ENCODE measurements at regions not wholly inside any gene's neighbourhood (a gene's known extent, or its start where the extent isn't known, plus 50 kb on each side); places are given as distances from the start of the nearest gene placed in this dataset.

DNA sequence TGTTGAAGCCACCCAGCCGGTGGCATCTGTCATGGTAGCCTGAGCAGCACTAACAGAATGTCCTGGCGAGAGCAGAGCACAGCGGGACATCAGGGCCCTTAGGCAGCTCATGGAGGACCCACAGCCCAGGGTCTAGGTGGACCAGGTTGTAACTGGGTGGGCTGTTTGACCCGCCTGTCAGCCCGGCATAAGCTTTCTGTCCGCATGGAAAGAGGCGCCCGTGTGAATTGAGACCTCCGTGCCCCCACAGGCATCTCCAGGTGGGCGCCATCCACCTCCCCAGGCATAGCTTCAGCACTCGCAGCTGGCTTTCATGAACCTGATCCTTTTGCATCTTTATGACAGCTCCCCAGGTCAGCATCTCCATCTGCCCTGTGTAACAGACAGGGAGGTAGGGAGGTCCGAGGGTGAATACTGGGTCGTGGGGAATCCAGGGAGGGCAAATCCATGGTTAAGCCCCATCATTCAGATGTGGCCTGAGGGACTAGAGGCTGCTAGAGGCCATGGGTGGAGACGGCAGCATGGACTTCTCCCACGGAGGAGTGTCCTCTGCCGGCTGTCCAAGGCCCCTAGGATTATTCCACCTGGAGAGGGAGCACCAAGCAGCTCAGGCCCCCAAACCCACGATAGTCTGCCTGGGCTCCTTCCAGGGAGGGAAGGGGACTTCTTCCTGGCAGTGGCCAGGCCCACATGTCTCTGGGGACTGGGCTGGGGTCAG, 371.6 kb upstream of the MKI67 start:
- DNase-seq (ENCODE audit: low read depth), result no peak

DNA sequence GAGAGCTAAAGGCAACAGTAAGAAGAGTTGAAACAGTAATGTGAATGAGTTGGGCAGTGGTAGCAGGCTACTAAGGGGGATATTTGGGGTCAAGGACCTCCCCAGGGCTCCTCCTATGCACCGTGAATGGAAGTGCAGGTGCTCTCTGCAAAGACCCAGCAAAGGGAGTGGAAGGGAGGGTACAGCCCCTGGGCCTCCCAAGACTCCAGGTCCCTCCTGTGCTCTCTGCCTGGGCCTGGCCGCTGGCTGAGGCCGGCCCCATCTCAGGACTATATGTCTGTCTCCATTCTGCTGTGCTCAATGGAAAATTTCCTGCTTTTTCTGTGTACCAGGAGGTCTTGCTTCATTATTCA, 372.1 kb upstream of the MKI67 start:
- DNase-seq (ENCODE audit: low read depth), result no peak

DNA sequence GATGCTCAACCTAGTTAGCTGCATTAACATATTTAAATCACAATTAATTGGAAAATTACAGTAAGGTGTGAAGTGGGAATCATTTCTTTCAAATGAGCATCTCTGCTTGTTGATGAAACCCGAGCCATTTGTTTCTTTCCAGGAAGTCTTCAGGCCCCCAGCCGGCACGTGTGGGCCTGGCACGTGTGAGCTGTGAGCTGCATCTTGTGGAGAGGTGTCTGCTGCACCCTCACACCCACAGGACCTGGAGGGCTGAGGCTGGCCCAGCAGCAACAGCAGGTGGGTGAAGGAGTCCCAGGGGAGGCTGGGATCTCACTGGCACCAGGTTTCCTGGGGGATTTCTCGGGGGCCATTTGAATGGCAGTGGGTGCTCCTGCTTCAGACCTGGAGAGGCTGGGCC, 372.5 kb upstream of the MKI67 start:
- no peak for DNase-seq (ENCODE audit: low read depth)

DNA sequence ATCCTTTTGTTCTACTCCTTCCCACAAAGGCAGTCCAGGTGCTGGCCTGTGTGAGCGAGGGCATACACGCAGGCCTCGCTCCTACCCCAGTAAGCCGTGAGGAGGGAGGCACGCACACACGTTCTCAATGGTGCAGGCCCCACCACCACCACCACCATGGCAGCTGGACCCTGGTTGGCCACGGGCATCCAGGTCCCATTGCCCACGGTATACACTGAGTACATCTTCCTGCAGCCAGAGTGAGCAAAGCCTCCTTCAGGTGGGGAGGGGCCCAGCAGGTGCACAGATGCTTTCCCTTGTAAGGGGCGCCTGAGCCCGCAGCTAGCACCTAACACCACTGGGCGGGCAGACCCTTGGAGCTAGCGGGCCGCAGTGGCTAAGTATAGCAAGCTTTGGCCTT, 373.3 kb upstream of the MKI67 start:
- DNase-seq (ENCODE audit: low read depth), result no peak

DNA sequence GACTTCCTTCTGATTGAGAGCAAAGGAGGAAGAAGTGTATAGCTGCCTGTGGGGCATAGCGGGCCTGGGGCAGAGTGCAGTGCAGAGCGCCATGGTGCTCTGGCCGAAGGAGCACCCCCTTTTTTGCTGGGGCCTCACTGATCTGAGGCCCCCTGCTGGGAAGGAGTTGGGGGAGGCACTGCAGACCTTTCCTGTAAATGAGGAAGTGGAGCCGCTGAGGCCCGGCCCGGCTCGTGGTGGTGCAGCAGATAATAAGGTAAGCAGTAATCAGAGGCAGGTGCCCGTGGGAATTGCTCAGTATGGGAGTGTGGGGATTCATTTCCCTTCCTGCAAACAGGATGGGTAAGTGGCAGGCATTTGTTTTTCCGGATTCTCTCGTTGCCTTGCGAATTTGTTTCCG, 373.7 kb upstream of the MKI67 start:
- DNase-seq (ENCODE audit: low read depth), result no peak

DNA sequence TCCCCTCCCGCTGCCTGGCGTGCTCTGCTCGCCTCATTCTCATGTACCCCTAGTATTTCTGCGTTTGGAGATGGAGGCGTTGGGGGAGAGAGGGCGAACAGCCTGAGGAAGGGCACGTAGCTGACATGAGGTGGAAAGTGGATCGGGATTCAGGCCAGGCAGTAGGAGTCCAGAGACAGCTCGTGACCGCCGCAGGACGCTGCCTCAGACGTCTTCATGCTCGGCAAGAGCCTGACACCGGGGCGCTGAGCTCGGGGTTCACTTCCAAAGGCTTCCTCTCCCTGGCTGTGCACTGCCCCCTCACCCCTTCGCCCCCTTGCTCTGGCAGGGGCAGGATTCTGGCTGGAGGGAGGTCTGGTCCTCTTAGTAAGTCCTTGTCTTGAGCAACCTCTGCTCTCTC, 374.4 kb upstream of the MKI67 start:
- DNase-seq (ENCODE audit: low read depth), result no peak

DNA sequence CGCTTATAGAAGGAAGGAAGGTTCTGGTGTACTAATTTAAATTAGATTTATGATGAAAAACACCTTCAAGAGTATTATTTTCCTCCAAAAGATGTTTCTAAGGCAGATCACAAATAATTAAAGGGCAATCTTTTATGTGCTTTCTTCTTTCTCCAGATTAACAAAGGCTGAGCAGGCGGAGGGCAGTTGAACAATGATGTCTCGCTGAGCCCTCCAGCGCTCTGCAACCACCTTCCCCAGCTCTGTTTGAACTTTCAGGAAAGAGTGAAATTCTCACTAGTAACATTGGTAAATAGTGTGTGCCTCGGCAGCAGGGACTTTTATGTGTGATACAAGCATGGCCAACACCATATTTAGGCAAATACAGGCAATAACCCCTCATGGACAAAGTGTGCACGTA, 379.1 kb upstream of the MKI67 start:
- no peak for DNase-seq (ENCODE audit: low read depth)

DNA sequence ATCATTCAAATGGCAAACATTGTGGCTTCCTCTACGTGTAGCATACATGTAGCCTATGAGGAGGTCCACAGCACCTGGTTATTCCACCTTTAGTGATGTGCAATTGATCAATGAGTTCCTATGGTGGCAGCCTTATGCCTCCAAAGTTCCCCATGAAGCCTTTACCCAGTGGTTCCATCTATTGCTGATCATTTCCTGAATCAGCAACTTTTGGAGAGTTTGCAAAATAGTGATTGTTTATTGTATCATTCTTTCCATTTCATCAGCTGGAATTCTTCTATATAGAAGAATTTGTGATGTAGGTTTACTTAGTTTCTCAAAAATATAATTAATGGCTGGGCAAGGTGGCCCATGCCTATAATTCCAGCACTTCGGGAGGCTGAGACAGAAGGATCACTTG, 380.2 kb upstream of the MKI67 start:
- DNase-seq (ENCODE audit: low read depth), result no peak

DNA sequence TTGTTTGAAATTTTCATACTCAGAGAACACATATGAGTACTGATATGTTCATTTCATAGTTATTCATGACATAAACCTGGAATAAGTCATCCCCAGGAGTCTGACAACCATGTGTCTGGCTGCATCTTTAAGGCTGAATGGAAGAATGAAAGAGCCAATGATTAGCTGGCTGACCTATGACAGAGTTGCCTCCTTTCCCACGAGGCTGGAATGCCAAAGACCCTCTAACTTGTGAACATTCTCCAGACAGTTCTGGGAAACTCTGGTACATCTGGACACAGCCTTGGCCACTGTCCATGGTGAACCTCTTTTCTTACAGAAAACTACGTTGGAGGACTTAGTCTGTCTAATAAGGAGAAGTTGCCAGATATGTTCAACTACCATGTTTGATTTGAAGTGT, 380.8 kb upstream of the MKI67 start:
- no peak for DNase-seq (ENCODE audit: low read depth)

DNA sequence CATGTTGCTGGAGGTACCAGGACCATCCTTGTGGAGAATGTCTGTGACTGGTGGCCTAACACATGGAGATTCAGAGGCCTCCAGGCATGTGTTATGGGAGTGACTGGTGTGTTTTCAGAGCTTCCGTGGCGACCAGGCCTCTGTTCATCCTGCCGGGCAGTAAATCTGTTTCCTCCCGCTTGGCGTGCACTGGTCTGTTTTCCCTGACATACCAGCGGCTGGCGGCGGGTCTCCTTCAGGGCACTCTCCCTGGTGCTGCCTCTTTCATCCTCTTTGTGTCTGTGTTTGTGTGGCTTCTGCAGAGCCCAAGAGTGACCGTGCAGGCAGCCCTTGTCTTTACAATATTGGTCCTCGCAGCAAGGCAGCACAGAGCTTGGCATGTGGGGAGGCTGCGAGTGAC, 385.1 kb upstream of the MKI67 start:
- no peak for DNase-seq (ENCODE audit: low read depth)

DNA sequence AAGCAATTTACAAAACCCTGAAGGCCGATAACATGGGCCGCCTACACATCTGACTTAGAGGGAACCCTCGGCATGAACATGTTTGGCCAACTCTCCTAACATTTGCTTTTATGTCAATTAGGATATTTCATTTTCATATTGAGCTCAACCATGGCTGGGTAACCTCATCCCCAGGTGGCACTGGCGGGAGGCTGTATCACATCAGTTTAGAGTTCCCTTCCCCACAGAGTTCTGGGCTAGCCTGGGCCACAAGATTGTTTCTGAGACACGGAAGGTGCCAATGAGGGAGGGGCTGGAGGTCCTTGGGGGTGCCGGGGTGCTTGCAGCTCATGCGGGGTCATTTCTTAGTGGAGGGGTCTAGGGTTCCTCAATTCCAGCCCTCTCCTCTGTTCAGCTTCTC, 386.5 kb upstream of the MKI67 start:
- no peak for DNase-seq (ENCODE audit: low read depth)

DNA sequence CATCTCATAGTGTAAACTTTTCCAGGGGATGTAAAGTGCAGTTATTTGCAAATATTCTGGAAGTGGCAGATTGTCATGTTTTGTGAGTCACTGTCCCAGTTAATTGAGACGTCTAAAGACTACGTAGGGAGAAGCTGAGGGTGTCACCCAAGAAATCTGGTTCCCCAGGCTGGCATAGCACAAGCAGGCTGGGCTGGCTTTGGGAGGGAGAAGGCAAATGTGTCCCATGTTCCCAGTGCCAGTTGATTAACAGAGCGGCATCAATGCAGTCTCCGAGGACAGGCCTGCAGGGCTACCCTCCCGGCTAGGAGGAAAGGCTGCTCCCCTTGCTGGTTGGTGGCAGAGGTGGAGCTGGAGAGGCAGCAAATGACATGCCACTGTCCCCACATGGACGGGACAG, 388.3 kb upstream of the MKI67 start:
- DNase-seq (ENCODE audit: low read depth), result no peak

DNA sequence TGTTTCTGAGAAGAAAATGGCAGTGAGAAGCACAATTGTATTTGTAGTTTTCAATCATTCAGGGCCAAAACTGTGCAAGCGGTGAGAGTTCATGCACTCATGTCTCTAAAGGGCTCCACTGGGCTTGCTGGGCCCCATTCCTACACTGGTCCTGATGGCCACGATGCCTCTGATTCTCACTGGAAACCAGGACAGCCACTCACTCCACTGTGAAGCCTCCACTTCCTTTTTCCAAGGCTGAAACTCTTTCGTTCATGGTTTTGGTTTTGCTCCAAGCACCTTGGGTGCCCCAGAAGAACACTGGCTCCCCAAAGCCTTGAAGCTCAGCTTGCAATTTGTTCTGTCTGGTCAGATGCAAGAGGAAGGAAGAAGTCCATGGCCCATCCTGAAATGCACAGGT, 390.0 kb upstream of the MKI67 start:
- DNase-seq (ENCODE audit: low read depth), result no peak

DNA sequence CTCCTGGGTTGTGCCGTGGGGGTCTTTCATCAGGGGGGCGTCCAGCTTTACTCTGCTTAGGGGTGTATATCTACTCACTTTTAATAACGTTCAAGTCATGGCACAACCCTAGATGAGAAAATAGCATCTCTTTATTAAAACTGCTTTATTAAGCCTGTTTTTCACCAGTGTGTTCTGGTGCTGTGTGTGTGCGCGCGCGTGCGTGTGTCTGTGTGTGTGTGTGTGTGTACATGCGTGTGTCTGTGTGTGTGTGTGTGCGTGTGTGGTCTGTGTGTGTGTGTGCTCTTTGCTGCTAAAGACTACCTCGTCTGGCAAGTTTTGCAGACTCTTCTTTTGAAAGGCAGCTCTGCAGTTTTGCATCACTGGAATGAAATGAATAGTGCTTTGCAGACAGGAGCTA, 390.9 kb upstream of the MKI67 start:
- no peak for DNase-seq (ENCODE audit: low read depth)

DNA sequence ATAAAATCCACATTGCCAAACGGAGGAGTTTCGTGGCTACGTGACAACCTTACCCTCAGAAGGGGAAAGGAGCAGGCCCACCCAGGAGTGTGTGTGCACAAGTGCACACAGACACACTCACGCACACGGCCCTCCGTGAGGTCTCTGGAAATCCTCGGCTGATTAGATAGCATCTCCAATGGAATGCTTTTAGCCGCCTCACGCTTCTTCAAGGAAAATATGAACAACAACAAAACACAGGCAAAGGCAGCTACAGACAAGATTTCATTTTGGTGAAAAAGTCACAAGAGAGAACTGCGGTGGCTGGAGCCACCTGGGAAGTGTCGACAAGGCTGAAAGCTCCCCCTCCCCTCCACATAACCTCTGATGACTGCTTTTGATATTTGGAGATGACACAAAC, 391.8 kb upstream of the MKI67 start:
- DNase-seq (ENCODE audit: low read depth), result no peak

DNA sequence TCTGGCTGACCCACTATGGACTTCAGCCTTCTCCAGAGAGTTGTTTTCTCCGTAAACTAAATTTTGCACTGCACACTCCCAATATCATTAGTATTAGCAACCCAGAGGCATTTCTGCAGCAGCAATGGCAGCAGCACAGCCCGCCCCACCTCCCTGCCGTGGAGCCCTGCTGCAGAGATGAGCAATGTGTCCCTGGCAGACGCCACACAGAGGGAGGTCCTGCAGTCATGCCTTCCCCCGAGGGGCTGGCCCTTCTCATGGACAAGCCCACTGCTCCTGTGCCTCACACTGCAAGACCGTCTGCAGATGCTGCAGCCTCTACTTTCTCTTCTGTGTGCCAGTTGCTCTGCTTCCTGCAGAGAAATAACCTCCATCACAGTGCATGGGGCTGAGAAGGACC, 393.4 kb upstream of the MKI67 start:
- no peak for DNase-seq (ENCODE audit: low read depth)

DNA sequence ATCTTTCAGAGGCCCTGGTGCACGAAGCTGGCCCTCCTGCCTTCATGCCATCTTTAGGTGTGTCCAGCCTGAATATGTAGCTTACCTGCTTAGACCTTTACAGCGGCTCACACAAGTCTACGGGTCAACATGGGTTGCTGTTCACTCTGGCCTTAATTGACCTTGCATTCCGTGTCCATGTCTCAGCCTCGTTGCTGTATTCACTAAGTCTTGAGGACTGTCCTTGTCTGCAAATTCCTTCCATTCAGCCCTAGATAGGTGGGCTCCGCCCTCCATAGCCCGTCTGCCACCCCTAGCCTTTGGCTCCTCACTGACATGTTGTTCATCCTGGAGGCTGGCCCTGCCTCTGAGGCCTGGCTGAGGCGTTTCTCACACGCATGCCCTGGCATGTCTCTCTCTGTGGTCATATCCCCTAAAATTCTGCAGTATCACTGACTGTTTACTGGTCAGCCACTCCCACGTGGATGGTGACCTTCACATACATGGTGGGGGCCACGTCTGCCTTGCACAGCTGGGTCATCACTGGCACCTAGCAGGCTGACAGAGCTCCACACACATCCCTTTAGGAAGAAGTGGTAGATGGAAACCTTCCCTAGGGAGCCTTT, 394.1 kb upstream of the MKI67 start:
- DNase-seq (ENCODE audit: low read depth), result no peak

DNA sequence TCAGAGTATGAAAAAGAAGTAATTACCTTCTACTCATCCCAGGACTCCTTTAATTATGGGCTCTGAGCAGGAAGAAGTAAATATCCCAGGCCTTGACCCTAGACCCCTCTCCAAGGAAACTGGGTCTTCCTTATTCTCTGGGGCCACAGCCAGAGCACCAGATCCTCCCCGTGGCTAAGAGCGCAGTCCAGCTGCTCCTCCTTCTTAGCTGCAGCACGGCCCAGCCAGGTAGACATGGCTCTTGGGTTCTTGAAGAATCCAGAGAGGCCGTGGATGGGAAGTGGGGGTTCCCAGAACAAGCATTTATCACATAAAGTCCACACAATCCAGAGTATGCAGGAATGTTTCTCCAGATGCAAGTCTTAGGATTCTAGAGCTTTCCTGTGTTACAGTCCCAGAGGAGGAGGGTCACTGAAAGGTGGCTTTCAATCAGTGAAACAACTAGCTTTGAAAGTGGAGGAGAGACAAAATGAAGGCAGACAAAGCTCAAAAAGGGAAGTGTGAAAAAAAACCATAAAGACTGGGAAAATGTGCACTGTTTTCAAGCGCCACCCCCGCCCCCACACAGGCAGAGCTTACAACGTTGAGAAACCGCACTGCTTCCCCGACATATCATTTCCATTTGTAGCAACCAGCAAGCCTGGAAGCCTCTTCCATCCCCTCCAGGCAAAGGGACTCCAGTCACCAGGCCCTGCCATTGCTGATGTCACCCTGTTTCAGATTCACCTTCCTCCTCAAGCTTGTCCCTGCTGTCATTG, 396.5 kb upstream of the MKI67 start:
- no peak for DNase-seq (ENCODE audit: low read depth)

DNA sequence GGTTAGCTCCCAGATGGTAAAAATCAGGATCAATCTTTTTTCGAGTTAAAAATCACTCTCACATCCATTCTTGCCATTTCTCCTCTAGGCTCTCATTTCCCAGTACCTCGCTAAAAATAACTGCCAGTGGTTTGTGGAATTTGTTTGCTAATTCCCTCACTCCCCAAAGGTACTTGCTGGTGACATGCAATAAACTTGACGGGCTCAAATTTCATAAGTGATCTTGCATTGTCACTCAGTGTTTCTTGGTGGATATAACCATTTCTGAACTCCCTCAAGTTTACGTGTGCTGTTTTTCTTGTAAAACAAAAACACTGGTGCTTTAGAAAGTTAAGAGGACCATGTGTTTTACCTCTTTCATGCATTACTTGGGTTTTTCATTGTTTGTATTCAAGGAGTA, 399.2 kb upstream of the MKI67 start:
- DNase-seq (ENCODE audit: low read depth), result no peak

DNA sequence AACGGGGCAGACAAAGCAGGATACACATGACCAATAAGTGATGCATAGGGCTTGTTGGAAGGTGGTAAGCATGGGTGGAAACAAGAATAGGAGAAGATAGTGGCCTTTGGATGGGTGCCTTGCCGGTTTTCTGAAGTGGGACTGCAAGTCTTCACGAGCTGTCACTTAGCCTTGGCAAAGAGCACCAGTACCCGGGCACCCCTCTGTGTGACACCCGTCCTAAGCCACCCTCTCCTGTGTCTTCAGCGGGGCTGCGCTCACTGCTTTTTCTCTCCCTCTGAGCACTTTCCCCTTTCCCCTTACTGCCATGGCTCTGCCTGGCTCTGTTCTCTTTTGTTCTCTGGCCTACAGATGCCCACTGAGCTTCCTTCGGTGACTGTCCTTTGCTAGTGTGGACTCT, 399.7 kb upstream of the MKI67 start:
- no peak for DNase-seq (ENCODE audit: low read depth)

DNA sequence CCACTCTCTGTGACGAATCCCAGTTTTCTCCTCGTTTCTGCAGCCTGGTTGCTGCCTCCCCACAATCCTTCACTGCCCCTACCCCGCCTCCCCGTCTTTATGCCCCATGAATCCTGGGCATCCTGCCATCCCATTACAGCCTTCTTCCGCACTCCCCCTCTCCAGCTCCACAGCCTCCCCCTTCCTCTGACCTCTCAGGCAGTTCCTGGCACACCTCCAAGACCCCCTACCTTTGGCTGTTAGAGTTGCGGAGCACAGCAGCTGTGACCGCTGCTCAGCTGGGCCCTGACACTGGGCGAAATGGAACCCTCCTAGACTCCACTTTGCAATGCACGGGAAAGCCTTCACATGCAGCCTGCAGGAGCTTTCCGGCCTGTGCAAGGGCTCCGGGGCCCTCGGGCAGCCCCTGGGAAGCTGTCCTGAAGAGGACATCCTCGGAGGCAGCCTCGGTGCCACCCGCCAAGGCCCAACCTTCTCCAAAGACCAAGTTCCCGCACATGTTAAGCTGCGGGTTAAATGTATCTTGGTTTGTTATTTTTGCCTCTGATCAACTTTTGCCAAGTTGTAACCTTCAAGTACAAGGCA, 400.7 kb upstream of the MKI67 start:
- DNase-seq (ENCODE audit: low read depth), result no peak

DNA sequence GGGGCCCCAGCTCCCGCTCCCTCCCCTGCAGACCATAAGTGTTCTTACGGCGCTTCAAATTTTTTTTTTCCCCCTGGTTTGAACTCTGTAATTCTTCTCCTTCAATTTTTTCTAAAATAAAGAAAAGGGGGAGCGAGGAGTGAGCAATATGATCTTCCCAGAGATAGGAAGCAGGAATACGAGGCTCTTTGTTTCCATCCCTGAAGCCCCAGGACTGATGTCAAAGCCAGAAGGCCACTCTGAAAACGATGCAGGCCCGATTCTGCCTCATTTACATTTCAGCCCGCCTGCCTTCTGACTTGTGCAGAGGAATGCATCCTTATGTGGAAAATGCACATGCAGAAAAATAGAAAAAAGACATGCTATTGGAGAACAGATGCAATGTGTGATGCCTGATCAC, 401.5 kb upstream of the MKI67 start:
- no peak for DNase-seq (ENCODE audit: low read depth)

DNA sequence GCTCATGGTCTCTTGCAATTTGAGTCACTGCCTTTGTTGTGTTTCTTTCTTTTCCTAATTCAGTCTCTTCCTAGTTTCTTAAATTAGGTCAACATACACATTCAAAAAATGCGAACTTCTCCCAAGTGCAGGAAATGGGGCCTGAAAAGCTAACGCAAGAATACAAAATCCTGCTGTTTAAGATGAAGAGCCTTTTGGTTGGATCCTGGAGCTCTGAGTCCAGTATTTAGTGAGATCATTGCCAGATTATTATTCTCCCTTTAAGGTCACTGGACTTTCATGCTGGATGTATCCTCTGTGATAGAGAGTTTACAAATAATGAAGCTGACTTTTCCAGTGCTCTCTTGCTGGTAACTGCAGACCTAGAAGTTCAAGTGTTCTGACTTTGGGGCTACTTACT, 401.9 kb upstream of the MKI67 start:
- no peak for DNase-seq (ENCODE audit: low read depth)
